ENCODE measurements at regions not wholly inside any gene's neighbourhood (a gene's known extent, or its start where the extent isn't known, plus 50 kb on each side); places are given as distances from the start of the nearest gene placed in this dataset.

DNA sequence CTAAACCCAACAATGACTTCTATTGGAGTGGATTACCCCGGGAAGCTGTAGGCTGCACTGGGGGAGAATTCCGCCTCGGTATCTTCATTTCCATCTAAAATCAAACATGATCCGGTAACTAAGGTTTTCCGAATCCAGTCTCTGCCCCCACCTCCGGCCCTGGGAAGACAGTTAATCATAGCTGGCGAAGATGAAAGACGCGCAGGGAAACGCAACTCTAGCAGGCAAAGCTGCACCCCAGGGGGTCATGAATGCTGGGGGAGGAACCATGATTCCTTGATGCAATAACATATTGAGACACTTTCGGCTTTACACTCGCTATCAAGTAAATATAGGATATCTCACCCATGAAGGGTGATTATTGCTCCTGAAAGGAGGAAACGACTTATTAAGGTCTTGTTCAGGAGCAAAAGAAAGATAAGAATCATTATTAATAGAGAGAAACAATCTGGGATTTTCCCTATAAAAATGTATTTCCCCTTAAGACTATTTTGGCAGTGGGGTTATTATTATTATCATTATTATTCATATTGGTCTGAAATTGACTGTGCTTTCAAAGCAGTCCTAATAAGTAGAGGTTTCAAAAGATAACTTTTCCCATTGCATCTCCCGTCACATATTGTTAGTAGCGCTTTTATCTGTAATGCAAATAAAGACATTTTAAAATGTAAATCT is 614.9 kb downstream of the VRK1 start:
- no peaks in the 10 kb centered on the region for H3K27me3 ChIP-seq
- H3K4me2 ChIP-seq, result no peak overlapping the region
- H3K27ac ChIP-seq, result no peak overlapping the region
- no peaks in the 10 kb centered on the region for H3K9me3 ChIP-seq
- TF ChIP-seq Cebpa-rat (IDR thresholded peaks at IDR 0.05), result no peak
- no peak overlapping the region for H3K9ac ChIP-seq
- H3K4me1 ChIP-seq, result no peaks in the 10 kb centered on the region
- no peak overlapping the region for H3K4me3 ChIP-seq
- H3K36me3 ChIP-seq, result no peaks in the 10 kb centered on the region
- H4K20me1 ChIP-seq, result no peaks in the 10 kb centered on the region

DNA sequence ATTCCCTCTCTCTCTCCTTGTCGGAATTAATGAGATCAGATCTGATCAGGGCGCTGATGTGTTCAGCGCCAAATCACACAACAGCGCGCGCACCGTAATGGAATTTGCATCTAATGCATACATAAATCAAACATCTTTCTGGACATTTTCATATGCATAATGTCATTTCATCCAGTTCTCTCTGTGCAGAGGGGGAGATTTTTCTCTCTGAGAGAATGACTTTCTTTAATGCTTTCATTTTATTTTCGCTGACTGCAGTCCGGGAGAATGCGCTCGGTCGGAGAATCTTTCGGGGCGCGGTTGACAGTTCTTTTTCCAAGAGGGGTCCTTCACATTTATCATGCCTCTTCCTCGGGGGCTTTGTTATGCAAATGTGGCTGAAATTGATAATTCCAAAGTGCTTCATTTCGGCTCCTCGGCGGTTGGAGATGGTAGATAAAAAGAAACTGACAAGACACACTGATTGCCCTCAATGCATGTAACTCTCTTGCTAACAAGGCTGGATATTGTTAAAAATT is 615.9 kb downstream of the VRK1 start:
- H3K4me2 ChIP-seq, result no peak overlapping the region
- no peaks in the 10 kb centered on the region for H4K20me1 ChIP-seq
- H3K27me3 ChIP-seq, result no peaks in the 10 kb centered on the region
- H3K9ac ChIP-seq, result no peak overlapping the region
- H3K9me3 ChIP-seq, result no peaks in the 10 kb centered on the region
- no peak overlapping the region for H3K27ac ChIP-seq
- TF ChIP-seq Cebpa-rat (IDR thresholded peaks at IDR 0.05), result no peak
- H3K4me1 ChIP-seq, result no peaks in the 10 kb centered on the region
- H3K36me3 ChIP-seq, result no peaks in the 10 kb centered on the region
- no peak overlapping the region for H3K4me3 ChIP-seq

DNA sequence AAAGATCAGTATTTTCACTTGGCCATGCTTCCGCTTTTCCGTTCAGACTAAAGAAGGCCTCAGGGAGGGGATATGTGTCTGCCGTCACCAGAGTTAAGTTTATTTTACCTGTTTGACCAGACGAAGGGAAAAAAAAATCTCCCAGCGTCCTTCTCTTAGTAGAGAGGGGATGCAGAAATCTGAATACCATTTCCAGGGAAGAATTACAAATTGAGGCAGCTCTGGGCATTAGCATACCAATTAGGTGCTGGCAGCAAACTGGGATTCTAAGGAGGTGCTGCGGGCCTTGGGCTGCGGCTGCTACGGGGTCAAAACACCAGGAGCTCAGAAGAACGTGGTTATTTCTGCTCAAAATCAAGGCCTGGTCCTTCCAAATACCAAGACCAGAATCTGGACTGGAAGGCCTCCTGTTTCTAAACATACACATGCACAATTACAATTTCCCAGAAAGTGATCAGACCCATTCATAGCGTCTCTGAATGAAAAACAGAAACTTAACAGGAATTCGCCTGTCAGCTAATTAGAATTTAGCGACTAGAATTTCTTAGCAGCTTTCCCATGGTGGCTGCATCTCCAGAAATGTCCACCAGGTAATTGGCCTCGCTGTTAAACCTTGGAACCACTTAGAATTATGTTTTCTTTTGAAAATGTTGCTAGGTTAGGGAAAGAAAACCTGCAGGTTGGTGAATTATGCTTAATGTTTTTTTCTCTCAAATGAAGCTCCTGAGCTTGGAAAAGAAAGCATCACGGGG is 617.0 kb downstream of the VRK1 start:
- H3K9me3 ChIP-seq, result no peaks in the 10 kb centered on the region
- H4K20me1 ChIP-seq, result no peaks in the 10 kb centered on the region
- H3K4me1 ChIP-seq, result no peaks in the 10 kb centered on the region
- H3K4me3 ChIP-seq, result no peak overlapping the region
- H3K27me3 ChIP-seq, result no peaks in the 10 kb centered on the region
- no peak overlapping the region for H3K27ac ChIP-seq
- TF ChIP-seq Cebpa-rat (IDR thresholded peaks at IDR 0.05), result no peak
- no peak overlapping the region for H3K4me2 ChIP-seq
- no peak overlapping the region for H3K9ac ChIP-seq
- H3K36me3 ChIP-seq, result no peaks in the 10 kb centered on the region

GRCh38 chr14:97414718-97415098 is 617.5 kb downstream of the VRK1 start:
- Histone ChIP-seq H3K27ac (no peak overlapping the region), H3K9ac (no peak overlapping the region), H3K4me3 (no peak overlapping the region), H4K20me1 (no peaks in the 10 kb centered on the region), H3K4me1 (no peaks in the 10 kb centered on the region), H3K36me3 (no peaks in the 10 kb centered on the region), H3K9me3 (no peaks in the 10 kb centered on the region), H3K4me2 (no peak overlapping the region), H3K27me3 (no peaks in the 10 kb centered on the region)
- no peak for TF ChIP-seq Cebpa-rat (IDR thresholded peaks at IDR 0.05)

GRCh38 chr14:97415907-97416306 is 618.7 kb downstream of the VRK1 start:
- no peaks in the 10 kb centered on the region for H3K4me1 ChIP-seq
- H3K9ac ChIP-seq, result no peak overlapping the region
- H3K27ac ChIP-seq, result no peak overlapping the region
- no peaks in the 10 kb centered on the region for H3K9me3 ChIP-seq
- H3K4me2 ChIP-seq, result no peak overlapping the region
- no peaks in the 10 kb centered on the region for H3K36me3 ChIP-seq
- H4K20me1 ChIP-seq, result no peaks in the 10 kb centered on the region
- H3K4me3 ChIP-seq, result no peak overlapping the region
- no peaks in the 10 kb centered on the region for H3K27me3 ChIP-seq
- TF ChIP-seq Cebpa-rat (IDR thresholded peaks at IDR 0.05), result no peak

- no peak overlapping the region for H3K4me3 ChIP-seq
- H3K27me3 ChIP-seq, result no peaks in the 10 kb centered on the region
- H3K36me3 ChIP-seq, result no peaks in the 10 kb centered on the region
- no peaks in the 10 kb centered on the region for H4K20me1 ChIP-seq
- H3K4me2 ChIP-seq, result no peak overlapping the region
- H3K9me3 ChIP-seq, result no peaks in the 10 kb centered on the region
- no peak overlapping the region for H3K9ac ChIP-seq
- no peak overlapping the region for H3K27ac ChIP-seq
- no peak for TF ChIP-seq Cebpa-rat (IDR thresholded peaks at IDR 0.05)
- no peaks in the 10 kb centered on the region for H3K4me1 ChIP-seq
These were observed 619.4 kb downstream of the VRK1 start for GRCh38 chr14:97416550-97416949.

DNA sequence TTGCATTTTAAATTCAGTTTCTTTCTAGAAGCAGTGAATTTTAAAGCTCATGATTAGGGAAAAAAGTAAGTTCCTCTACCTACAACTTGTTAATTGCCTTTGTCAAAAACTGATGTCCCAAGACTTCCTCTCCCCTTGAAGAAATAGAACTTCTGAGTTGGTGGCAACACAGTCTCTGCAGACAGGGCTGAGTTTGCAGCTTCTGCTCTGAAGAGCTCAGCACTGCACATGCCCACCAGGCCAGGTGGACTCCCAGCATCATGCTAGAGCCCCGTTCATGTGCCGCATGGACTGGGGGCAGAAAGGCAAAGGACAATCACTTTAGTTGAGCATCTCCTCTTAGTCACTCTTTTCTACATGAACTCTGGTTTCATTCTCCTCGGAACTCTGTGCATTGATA is 620.1 kb downstream of the VRK1 start:
- no peak overlapping the region for H3K27ac ChIP-seq
- H3K4me1 ChIP-seq, result no peaks in the 10 kb centered on the region
- H3K4me3 ChIP-seq, result no peak overlapping the region
- no peaks in the 10 kb centered on the region for H3K9me3 ChIP-seq
- no peak overlapping the region for H3K4me2 ChIP-seq
- TF ChIP-seq Cebpa-rat (IDR thresholded peaks at IDR 0.05), result no peak
- H4K20me1 ChIP-seq, result no peaks in the 10 kb centered on the region
- H3K9ac ChIP-seq, result no peak overlapping the region
- no peaks in the 10 kb centered on the region for H3K27me3 ChIP-seq
- no peaks in the 10 kb centered on the region for H3K36me3 ChIP-seq

DNA sequence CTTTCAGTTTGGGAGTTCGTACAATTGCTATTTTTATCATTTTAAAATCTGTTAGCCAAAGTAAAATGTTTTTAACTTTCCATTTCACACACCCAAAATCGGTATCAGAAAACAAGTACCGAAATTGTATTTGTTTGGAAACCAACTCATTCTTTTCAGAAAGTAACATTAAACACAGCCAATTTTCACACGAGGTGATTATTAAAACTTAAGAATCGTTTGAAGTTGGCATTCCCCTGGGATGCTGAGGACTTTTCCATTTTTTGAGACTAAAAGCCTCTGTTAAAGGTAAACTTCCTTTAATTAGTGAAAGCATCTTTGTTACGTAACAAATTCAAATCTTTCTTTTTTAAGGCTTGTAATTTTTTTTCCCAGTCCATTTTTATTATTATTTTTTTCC is 623.0 kb downstream of the VRK1 start:
- Histone ChIP-seq H4K20me1 (no peaks in the 10 kb centered on the region), H3K4me1 (no peaks in the 10 kb centered on the region), H3K9me3 (no peaks in the 10 kb centered on the region), H3K4me3 (no peak overlapping the region), H3K9ac (no peak overlapping the region), H3K36me3 (no peaks in the 10 kb centered on the region), H3K27me3 (no peaks in the 10 kb centered on the region), H3K27ac (no peak overlapping the region), H3K4me2 (no peak overlapping the region)
- no peak for TF ChIP-seq Cebpa-rat (IDR thresholded peaks at IDR 0.05)

- H3K27ac ChIP-seq, result no peak overlapping the region
- H3K9me3 ChIP-seq, result no peaks in the 10 kb centered on the region
- TF ChIP-seq Cebpa-rat (IDR thresholded peaks at IDR 0.05), result no peak
- H4K20me1 ChIP-seq, result no peaks in the 10 kb centered on the region
- no peak overlapping the region for H3K4me2 ChIP-seq
- H3K4me3 ChIP-seq, result no peak overlapping the region
- no peaks in the 10 kb centered on the region for H3K27me3 ChIP-seq
- no peaks in the 10 kb centered on the region for H3K36me3 ChIP-seq
- no peaks in the 10 kb centered on the region for H3K4me1 ChIP-seq
- H3K9ac ChIP-seq, result no peak overlapping the region
These were observed 629.6 kb downstream of the VRK1 start for GRCh38 chr14:97426776-97427175.

GRCh38 chr14:97428808-97429440 is 631.7 kb downstream of the VRK1 start:
- Histone ChIP-seq H3K9me3 (no peaks in the 10 kb centered on the region), H4K20me1 (no peaks in the 10 kb centered on the region), H3K36me3 (no peaks in the 10 kb centered on the region), H3K27ac (no peak overlapping the region), H3K27me3 (no peaks in the 10 kb centered on the region), H3K9ac (no peak overlapping the region), H3K4me1 (no peaks in the 10 kb centered on the region), H3K4me2 (no peak overlapping the region), H3K4me3 (no peak overlapping the region)
- TF ChIP-seq Cebpa-rat (IDR thresholded peaks at IDR 0.05), result no peak

All from BLaER1 (cell line).